GM12864 (cell line): ENCODE measurements at regions not wholly inside any gene's neighbourhood (a gene's known extent, or its start where the extent isn't known, plus 50 kb on each side); places are given as distances from the start of the nearest gene placed in this dataset.

Experiments used
- DNase-seq: peaks from one replicate; pipeline ENCODE4 v3.0.0-alpha.2; 2011; ENCODE audit warnings: low read depth
- H3K4me3 ChIP-seq: 2 replicates; pipeline ENCODE4 v1.5.1; 2011; ENCODE audit warnings: mild to moderate bottlenecking, low read depth, low read length, control low read depth
- CTCF ChIP-seq: IDR thresholded peaks from 2 replicates; pipeline ENCODE4 v1.5.1; 2011; ENCODE audit warnings: low read depth, mild to moderate bottlenecking, moderate library complexity, low read length, control low read depth, inconsistent platforms; ENCODE audit errors: missing control alignments

GRCh38 chr9:129493002-129493705, 127.7 kb downstream of the C9orf50 start:
- H3K4me3 ChIP-seq = no peak overlapping the region
- no peak for DNase-seq
- no peak for TF ChIP-seq CTCF

- no peak overlapping the region for H3K4me3 ChIP-seq
Observed at GRCh38 chr9:129491487-129491855, 129.4 kb downstream of the C9orf50 start.

GRCh38 chr9:129490583-129491486, 130.1 kb downstream of the C9orf50 start:
- TF ChIP-seq CTCF = no peak
- DNase-seq = no peak
- H3K4me3 ChIP-seq = no peak overlapping the region

More at GRCh38 chr9:129491487-129491855, 129.4 kb downstream of the C9orf50 start:
- no peak for DNase-seq
- no peak for TF ChIP-seq CTCF

- H3K4me3 ChIP-seq = no peak overlapping the region
- TF ChIP-seq CTCF = no peak
Observed at GRCh38 chr9:129489838-129490582, 130.9 kb downstream of the C9orf50 start.

GRCh38 chr9:129487658-129488483, 133.0 kb downstream of the C9orf50 start:
- no peak for TF ChIP-seq CTCF
- no peak for DNase-seq

More at GRCh38 chr9:129489838-129490582, 130.9 kb downstream of the C9orf50 start:
- no peak for DNase-seq

More at GRCh38 chr9:129487658-129488483, 133.0 kb downstream of the C9orf50 start:
- 0 out of 2 replicates have a peak overlapping the region, but pooled peaks have one; percentile 5 for H3K4me3 ChIP-seq
